Thymus (tissue), 11 donors: ENCODE measurements at regions not wholly inside any gene's neighbourhood (a gene's known extent, or its start where the extent isn't known, plus 50 kb on each side); places are given as distances from the start of the nearest gene placed in this dataset.

Experiments
- DNase-seq, 9 donors: peaks; one replicate each; pipeline ENCODE4 v3.0.0-alpha.2; 2013; ENCODE audit warnings: low spot score in 9 of 9, low read depth in 6 of 9, missing footprints in 1 of 9
- H3K27ac ChIP-seq, 2 donors: one replicate each; pipeline ENCODE4 v1.5.1; 2013; ENCODE audit warnings: control low read depth in 1 of 2, low read depth in 1 of 2, low read length in 1 of 2, mild to moderate bottlenecking in 1 of 2, moderate library complexity in 1 of 2
- H3K27me3 ChIP-seq, 2 donors: one replicate each; pipeline ENCODE4 v1.5.1; 2013; ENCODE audit warnings: low read length in 1 of 2; ENCODE audit not compliant: control insufficient read depth in 2 of 2, insufficient read depth in 1 of 2
- H3K36me3 ChIP-seq, 2 donors: one replicate each; pipeline ENCODE4 v1.5.1; 2013; ENCODE audit warnings: low read length in 1 of 2, mild to moderate bottlenecking in 1 of 2, moderate library complexity in 1 of 2; ENCODE audit not compliant: control insufficient read depth in 2 of 2, insufficient read depth in 2 of 2
- H3K4me1 ChIP-seq, 2 donors: one replicate each; pipeline ENCODE4 v1.5.1; 2013; ENCODE audit warnings: low read length in 2 of 2; ENCODE audit not compliant: control insufficient read depth in 2 of 2, insufficient read depth in 2 of 2
- H3K4me3 ChIP-seq, 2 donors: one replicate each; pipeline ENCODE4 v1.5.1; 2013; ENCODE audit warnings: low read length in 2 of 2, control low read depth in 1 of 2, mild to moderate bottlenecking in 1 of 2
- H3K9me3 ChIP-seq, 2 donors: one replicate each; pipeline ENCODE4 v1.5.1; 2013; ENCODE audit warnings: low read length in 1 of 2, mild to moderate bottlenecking in 1 of 2; ENCODE audit not compliant: control insufficient read depth in 2 of 2, insufficient read depth in 1 of 2
- WGBS: extraction: QIAGEN DNeasy Blood & Tissue Kit; methylation state at CpG from one replicate; pipeline ENCODE4 v1.1.7; 2013; 5-methylcytosine and 5-hydroxymethylcytosine counted together
- donor health status: healthy.

DNA sequence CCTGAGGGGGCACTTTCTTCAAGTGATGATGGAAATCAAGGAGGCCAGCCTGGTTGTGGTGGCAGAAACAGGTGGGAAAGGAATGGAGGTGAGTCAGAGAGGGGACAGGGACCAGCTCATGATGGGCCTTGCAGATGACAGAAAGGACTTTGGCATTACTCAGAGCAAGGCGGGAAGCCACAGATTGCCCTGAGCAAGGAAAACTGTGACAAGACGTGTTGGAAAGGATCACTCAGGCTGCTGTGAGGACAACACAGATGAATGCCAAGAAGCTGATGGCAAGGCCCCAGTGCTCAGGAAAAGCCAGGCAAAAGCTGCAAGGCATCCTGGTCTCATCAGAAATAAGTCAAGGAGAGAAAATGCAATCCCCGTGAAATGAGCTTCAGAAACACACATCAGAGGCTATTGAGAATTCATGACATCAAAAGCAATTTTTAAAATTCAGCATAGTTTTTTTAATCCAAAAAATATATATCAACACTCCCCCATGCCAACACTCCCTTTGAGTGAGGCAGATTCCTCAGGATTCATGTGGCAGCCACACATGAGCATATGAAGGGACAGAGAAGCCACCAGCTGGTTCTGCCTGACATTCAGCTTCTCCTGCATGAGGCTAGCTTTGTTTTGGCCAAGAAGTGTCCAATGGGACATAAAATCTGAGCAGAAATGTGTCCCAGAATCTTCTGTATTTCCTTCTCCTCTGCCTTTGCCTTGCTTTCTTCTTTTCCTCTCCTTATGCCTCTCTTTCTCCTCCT lies 244.5 kb upstream of the MYO3A start:
- H3K27me3 ChIP-seq = no peaks in the 10 kb centered on the region
- no peaks in the 10 kb centered on the region for H3K9me3 ChIP-seq
- no peak overlapping the region for H3K27ac ChIP-seq
- H3K4me1 ChIP-seq = no peaks in the 10 kb centered on the region
- H3K36me3 ChIP-seq = no peaks in the 10 kb centered on the region
- whole genome bisulfite sequencing = 92% methylated on average over 3 of the region's 3 CpGs
- no peak for DNase-seq
- H3K4me3 ChIP-seq = no peak overlapping the region

DNA sequence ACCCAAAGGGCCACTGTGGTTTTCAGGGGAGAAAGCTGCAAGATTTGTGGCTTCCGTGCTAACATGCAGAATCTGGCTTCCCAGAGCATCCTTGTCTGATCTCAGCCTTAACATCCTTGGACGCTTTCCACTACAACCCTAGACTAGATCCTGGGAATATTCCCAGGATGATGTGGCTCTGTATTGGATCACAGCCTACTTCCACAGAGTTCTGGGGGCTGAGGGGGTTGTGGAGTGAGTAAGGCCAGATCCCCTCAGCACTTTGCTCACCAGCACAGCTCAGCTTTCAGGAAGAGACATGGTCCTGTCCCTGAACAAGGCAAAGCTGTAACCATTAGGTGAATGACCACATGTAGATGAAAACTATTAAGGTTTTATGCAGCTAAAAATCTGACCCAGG lies 241.3 kb upstream of the MYO3A start:
- H3K9me3 ChIP-seq = no peaks in the 10 kb centered on the region
- no peaks in the 10 kb centered on the region for H3K4me1 ChIP-seq
- H3K36me3 ChIP-seq = no peaks in the 10 kb centered on the region
- DNase-seq = no peak
- H3K27ac ChIP-seq = no peak overlapping the region
- no peak overlapping the region for H3K4me3 ChIP-seq
- WGBS = 90% methylated on average over 2 of the region's 2 CpGs
- H3K27me3 ChIP-seq = no peaks in the 10 kb centered on the region

DNA sequence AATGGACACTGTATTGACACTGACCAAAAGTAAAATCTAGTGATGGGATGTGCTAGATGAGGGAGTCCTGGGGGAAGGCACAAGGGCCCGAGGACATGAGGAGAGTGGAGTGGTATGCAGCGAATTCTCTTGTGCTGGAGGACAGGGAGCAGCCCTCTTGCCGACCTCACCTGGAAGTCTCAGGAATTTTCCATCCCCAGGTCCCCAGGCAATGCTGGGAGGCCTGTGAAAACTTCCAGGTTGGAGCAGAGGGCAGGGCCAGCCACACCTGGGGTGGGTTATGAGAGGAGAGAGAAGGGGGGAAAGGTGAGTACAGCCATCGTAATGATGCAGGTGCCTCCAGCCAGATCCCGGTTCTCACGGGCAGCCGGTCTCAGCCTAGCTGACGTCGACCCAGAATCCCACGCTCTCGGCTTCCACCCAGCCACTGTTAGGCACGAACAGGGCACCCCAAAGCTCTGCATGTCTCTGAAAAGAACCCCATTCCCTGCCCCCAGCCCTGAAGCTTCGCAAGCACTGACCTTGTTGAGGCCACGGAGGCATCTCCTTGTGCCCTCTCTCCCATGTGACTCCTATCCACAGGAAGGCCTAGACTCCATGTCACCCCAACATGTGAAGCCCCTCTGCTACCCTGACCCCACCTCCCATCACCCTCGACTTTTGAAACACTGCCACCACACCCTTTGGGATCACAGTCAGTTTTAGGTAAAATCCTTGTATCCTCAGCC lies 239.7 kb upstream of the MYO3A start:
- Histone ChIP-seq H3K27ac (no peak overlapping the region), H3K27me3 (no peaks in the 10 kb centered on the region), H3K4me1 (no peaks in the 10 kb centered on the region), H3K9me3 (no peaks in the 10 kb centered on the region), H3K4me3 (no peak overlapping the region), H3K36me3 (no peaks in the 10 kb centered on the region)
- 92% methylated on average over 15 of the region's 15 CpGs for WGBS
- no peak for DNase-seq

GRCh38 chr10:25694971-25695370 lies 239.1 kb upstream of the MYO3A start:
- no peak overlapping the region for H3K4me3 ChIP-seq
- H3K9me3 ChIP-seq = no peaks in the 10 kb centered on the region
- 12% methylated on average over 3 of the region's 3 CpGs for WGBS
- no peak overlapping the region for H3K27ac ChIP-seq
- H3K4me1 ChIP-seq = no peaks in the 10 kb centered on the region
- DNase-seq = no peak
- no peaks in the 10 kb centered on the region for H3K27me3 ChIP-seq
- no peaks in the 10 kb centered on the region for H3K36me3 ChIP-seq

DNA sequence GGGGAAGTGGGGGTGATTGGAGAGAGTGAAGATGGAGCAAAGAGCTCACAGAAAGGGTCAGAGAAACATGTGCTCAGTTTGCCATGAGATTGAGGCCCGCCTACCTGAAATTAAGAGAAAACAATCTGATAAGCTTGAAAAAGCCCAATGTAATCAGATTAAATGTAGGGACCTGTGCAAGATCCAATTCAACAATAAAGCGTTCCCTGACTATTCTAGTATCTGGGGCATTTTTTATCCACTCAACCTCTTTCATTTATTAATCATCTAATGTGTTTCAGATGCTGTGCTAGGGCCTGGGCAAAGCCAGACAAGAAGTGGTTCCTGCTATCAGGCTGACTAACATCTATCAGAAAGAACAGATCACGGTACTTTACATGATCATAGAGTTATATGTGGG lies 238.4 kb upstream of the MYO3A start:
- no peaks in the 10 kb centered on the region for H3K9me3 ChIP-seq
- 87% methylated on average over 3 of the region's 3 CpGs for WGBS

GRCh38 chr10:25696013-25696708 lies 237.9 kb upstream of the MYO3A start:
- no peak for DNase-seq
- Histone ChIP-seq H3K4me3 (no peak overlapping the region), H3K4me1 (no peaks in the 10 kb centered on the region), H3K27me3 (no peaks in the 10 kb centered on the region), H3K9me3 (no peaks in the 10 kb centered on the region), H3K36me3 (no peaks in the 10 kb centered on the region), H3K27ac (no peak overlapping the region)
- 94% methylated on average over 6 of the region's 6 CpGs for WGBS

More for the DNA sequence above, 238.4 kb upstream of the MYO3A start:
- Histone ChIP-seq H3K36me3 (no peaks in the 10 kb centered on the region), H3K4me1 (no peaks in the 10 kb centered on the region), H3K4me3 (no peak overlapping the region), H3K27ac (no peak overlapping the region), H3K27me3 (no peaks in the 10 kb centered on the region)
- no peak for DNase-seq

GRCh38 chr10:25697412-25697811 lies 236.6 kb upstream of the MYO3A start:
- no peak for DNase-seq
- Histone ChIP-seq H3K27ac (no peak overlapping the region), H3K36me3 (no peaks in the 10 kb centered on the region), H3K4me1 (no peaks in the 10 kb centered on the region), H3K4me3 (no peak overlapping the region), H3K27me3 (no peaks in the 10 kb centered on the region), H3K9me3 (no peaks in the 10 kb centered on the region)
- 90% methylated on average over 5 of the region's 5 CpGs for WGBS

DNA sequence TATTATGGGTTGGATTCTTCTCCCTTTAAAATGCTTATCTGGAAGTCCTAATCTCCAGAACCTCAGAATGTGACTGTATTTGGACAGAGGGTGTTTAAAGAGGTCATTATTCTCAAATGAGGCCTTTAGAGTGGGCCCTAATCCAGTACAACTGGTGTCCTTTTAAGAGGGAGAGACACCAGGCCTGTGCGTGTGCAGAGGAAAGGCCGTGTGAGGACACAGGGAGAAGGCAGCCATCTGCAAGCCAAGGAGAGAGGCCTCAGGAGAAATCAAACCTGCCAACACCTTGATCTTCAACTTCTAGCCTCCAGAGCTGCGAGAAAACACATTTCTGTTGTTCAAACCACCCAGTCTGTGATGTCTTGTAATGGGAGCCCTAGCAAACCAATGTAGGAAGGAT lies 235.4 kb upstream of the MYO3A start:
- DNase-seq = no peak
- WGBS = 90% methylated on average over 3 of the region's 3 CpGs
- Histone ChIP-seq H3K4me3 (no peak overlapping the region), H3K27ac (no peak overlapping the region), H3K36me3 (no peaks in the 10 kb centered on the region), H3K4me1 (no peaks in the 10 kb centered on the region), H3K27me3 (no peaks in the 10 kb centered on the region), H3K9me3 (no peaks in the 10 kb centered on the region)

DNA sequence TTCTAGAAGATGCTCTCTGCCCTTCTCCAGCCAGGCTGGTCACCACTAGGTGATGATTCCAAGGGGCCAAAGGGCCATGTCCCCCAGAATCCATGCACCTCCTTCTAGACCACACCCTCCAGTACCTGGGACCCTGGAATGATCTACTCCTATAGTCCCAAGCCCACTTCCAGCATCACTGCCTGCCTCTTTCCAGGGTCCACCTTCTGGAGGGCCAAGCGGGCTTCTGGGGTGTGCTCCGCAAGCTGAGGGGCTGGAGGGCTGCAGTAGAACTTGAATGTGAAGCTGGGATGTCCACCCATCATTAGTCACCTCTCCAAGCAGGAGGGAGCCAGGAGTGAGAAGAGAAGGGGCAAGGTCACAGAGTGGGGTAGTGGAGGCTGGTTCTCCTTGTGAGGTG lies 234.4 kb upstream of the MYO3A start:
- H3K36me3 ChIP-seq = no peaks in the 10 kb centered on the region
- no peaks in the 10 kb centered on the region for H3K27me3 ChIP-seq
- no peaks in the 10 kb centered on the region for H3K9me3 ChIP-seq
- WGBS = 100% methylated on average over 2 of the region's 2 CpGs
- no peak overlapping the region for H3K27ac ChIP-seq
- H3K4me3 ChIP-seq = no peak overlapping the region
- no peaks in the 10 kb centered on the region for H3K4me1 ChIP-seq
- no peak for DNase-seq
